Mesenchymal stem cell (in vitro differentiated cells and primary cell): ENCODE measurements at regions not wholly inside any gene's neighbourhood (a gene's known extent, or its start where the extent isn't known, plus 50 kb on each side); places are given as distances from the start of the nearest gene placed in this dataset.

Experiments used
- DNase-seq: peaks from one replicate; pipeline ENCODE4 v3.0.0-alpha.2; 2013
- H2AFZ ChIP-seq: one replicate; pipeline ENCODE4 v1.6.1; 2013; ENCODE audit warnings: low read depth, mild to moderate bottlenecking, control low read depth, inconsistent platforms, low read length, moderate library complexity
- H2AK5ac ChIP-seq: 2 replicates; pipeline ENCODE4 v1.6.1; 2013; ENCODE audit warnings: low read length, moderate library complexity, mild to moderate bottlenecking, inconsistent platforms; ENCODE audit not compliant: severe bottlenecking
- H2BK120ac ChIP-seq: one replicate; pipeline ENCODE4 v1.6.1; 2013; ENCODE audit warnings: low read depth, mild to moderate bottlenecking, inconsistent platforms, low read length, moderate library complexity
- H2BK12ac ChIP-seq, 2 experiments: one replicate each; pipeline ENCODE4 v1.6.1; 2013; ENCODE audit warnings: inconsistent platforms in 2 of 2, low read length in 2 of 2, mild to moderate bottlenecking in 2 of 2, moderate library complexity in 2 of 2, control low read depth in 1 of 2
- H2BK15ac ChIP-seq: one replicate; pipeline ENCODE4 v1.6.1; 2013; ENCODE audit warnings: mild to moderate bottlenecking, low read depth, inconsistent platforms; ENCODE audit not compliant: poor library complexity, severe bottlenecking
- H2BK5ac ChIP-seq: 2 replicates; pipeline ENCODE4 v1.6.1; 2013; ENCODE audit warnings: low read depth, mild to moderate bottlenecking, low read length, control low read depth, inconsistent platforms; ENCODE audit not compliant: poor library complexity, severe bottlenecking
- H3K14ac ChIP-seq, 2 experiments: one replicate each; pipeline ENCODE4 v1.6.1; 2013; ENCODE audit warnings: inconsistent platforms in 2 of 2, low read length in 2 of 2, control low read depth in 1 of 2, mild to moderate bottlenecking in 1 of 2, moderate library complexity in 1 of 2
- H3K18ac ChIP-seq, 2 experiments: one replicate each; pipeline ENCODE4 v1.6.1; 2013; ENCODE audit warnings: inconsistent platforms in 2 of 2, low read length in 2 of 2, control low read depth in 1 of 2, low read depth in 1 of 2, mild to moderate bottlenecking in 1 of 2
- H3K23ac ChIP-seq, 2 experiments: one replicate each; pipeline ENCODE4 v1.6.1; 2013; ENCODE audit warnings: inconsistent platforms in 2 of 2, low read length in 2 of 2, mild to moderate bottlenecking in 2 of 2, moderate library complexity in 2 of 2, control low read depth in 1 of 2
- H3K27ac ChIP-seq: 2 replicates; pipeline ENCODE4 v1.5.1; 2013; ENCODE audit warnings: mild to moderate bottlenecking, moderate library complexity, low read length, control low read depth, inconsistent platforms; ENCODE audit not compliant: poor library complexity, severe bottlenecking
- H3K27me3 ChIP-seq, 2 experiments: 2 replicates each; pipeline versions ENCODE4 v1.6.1 to v1.7.0; 2013; ENCODE audit warnings: low read length in 2 of 2, mild to moderate bottlenecking in 2 of 2, moderate library complexity in 2 of 2, control low read depth in 1 of 2, inconsistent platforms in 1 of 2; ENCODE audit not compliant: control insufficient read depth in 1 of 2, insufficient read depth in 1 of 2
- H3K36me3 ChIP-seq, 2 experiments: 2 replicates each; pipeline versions ENCODE4 v1.6.1 to v1.7.0; 2013; ENCODE audit warnings: low read length in 2 of 2, control low read depth in 1 of 2, inconsistent platforms in 1 of 2, low read depth in 1 of 2, mild to moderate bottlenecking in 1 of 2; ENCODE audit not compliant: insufficient read depth in 2 of 2, control insufficient read depth in 1 of 2
- H3K4ac ChIP-seq, 2 experiments: one replicate each; pipeline ENCODE4 v1.6.1; 2013; ENCODE audit warnings: inconsistent platforms in 2 of 2, low read length in 2 of 2, mild to moderate bottlenecking in 2 of 2, moderate library complexity in 2 of 2, control low read depth in 1 of 2, low read depth in 1 of 2
- H3K4me1 ChIP-seq: 2 replicates; pipeline ENCODE4 v1.6.1; 2013; ENCODE audit warnings: low read depth, low read length, control low read depth; ENCODE audit not compliant: control insufficient read depth, insufficient read depth
- H3K4me2 ChIP-seq: 2 replicates; pipeline ENCODE4 v1.6.1; 2013; ENCODE audit warnings: low read length, mild to moderate bottlenecking, inconsistent platforms; ENCODE audit not compliant: poor library complexity, severe bottlenecking
- H3K4me3 ChIP-seq, 2 experiments: 2 replicates each; pipeline versions ENCODE4 v1.5.1 to v1.7.0; 2013; ENCODE audit warnings: low read length in 2 of 2, mild to moderate bottlenecking in 2 of 2, control low read depth in 1 of 2, low read depth in 1 of 2; ENCODE audit not compliant: insufficient read depth in 1 of 2
- H3K79me1 ChIP-seq: replicated peaks from 2 replicates; pipeline ENCODE4 v1.6.1; 2013; ENCODE audit warnings: mild to moderate bottlenecking, control low read depth, low read length, inconsistent platforms; ENCODE audit not compliant: poor library complexity, severe bottlenecking
- H3K9ac ChIP-seq: 2 replicates; pipeline ENCODE4 v1.7.0; 2013; ENCODE audit warnings: mild to moderate bottlenecking, low read length, moderate library complexity
- H3K9me3 ChIP-seq: 2 replicates; pipeline ENCODE4 v1.7.0; 2013; ENCODE audit warnings: mild to moderate bottlenecking, low read length; ENCODE audit not compliant: control insufficient read depth
- H4K8ac ChIP-seq: one replicate; pipeline ENCODE4 v1.6.1; 2013; ENCODE audit warnings: inconsistent platforms, mild to moderate bottlenecking, low read length, moderate library complexity
- H4K91ac ChIP-seq: one replicate; pipeline ENCODE4 v1.6.1; 2013; ENCODE audit warnings: mild to moderate bottlenecking, low read length, inconsistent platforms
- WGBS: methylation state at CpG from one replicate; pipeline ENCODE4 v1.1.7; 2013; ENCODE audit warnings: mixed read lengths; 5-methylcytosine and 5-hydroxymethylcytosine counted together

GRCh38 chr15:96424674-96425073 is 94.2 kb downstream of the NR2F2 start:
- H3K36me3 ChIP-seq, result no peaks in the 10 kb centered on the region
- H3K14ac ChIP-seq, result no peak overlapping the region

GRCh38 chr15:96428742-96429141 is 98.2 kb downstream of the NR2F2 start:
- Histone ChIP-seq H2AK5ac (no peak overlapping the region), H2BK15ac (no peak overlapping the region), H3K4me2 (no peak overlapping the region), H3K9me3 (no peaks in the 10 kb centered on the region), H4K91ac (no peak overlapping the region), H2BK120ac (no peak overlapping the region), H3K14ac (no peak overlapping the region), H2BK5ac (no peak overlapping the region), H3K4me3 (no peak overlapping the region), H3K18ac (no peak overlapping the region), H3K9ac (no peak overlapping the region), H3K36me3 (no peaks in the 10 kb centered on the region), H3K4ac (no peak overlapping the region), H3K23ac (no peak overlapping the region), H3K27ac (no peak overlapping the region), H3K79me1 (no peaks in the 10 kb centered on the region), H4K8ac (no peak overlapping the region), H3K4me1 (no peaks in the 10 kb centered on the region), H3K27me3 (peaks cover 8 to 9% of the 10 kb centered on the region in 2 experiments), H2AFZ (no peak overlapping the region), H2BK12ac (no peak overlapping the region)
- DNase-seq, result peak; percentile 77

More at GRCh38 chr15:96424674-96425073, 94.2 kb downstream of the NR2F2 start:
- H3K9me3 ChIP-seq, result no peaks in the 10 kb centered on the region
- H3K27ac ChIP-seq, result no peak overlapping the region
- H2BK15ac ChIP-seq, result no peak overlapping the region
- H2AFZ ChIP-seq, result no peak overlapping the region
- H4K8ac ChIP-seq, result no peak overlapping the region
- H2AK5ac ChIP-seq, result no peak overlapping the region
- no peak overlapping the region for H4K91ac ChIP-seq
- H2BK5ac ChIP-seq, result no peak overlapping the region
- DNase-seq, result no peak
- no peak overlapping the region for H3K4me3 ChIP-seq
- H2BK12ac ChIP-seq, result no peak overlapping the region
- H3K18ac ChIP-seq, result no peak overlapping the region
- no peak overlapping the region for H3K4me2 ChIP-seq
- H3K4ac ChIP-seq, result no peak overlapping the region
- no peak overlapping the region for H2BK120ac ChIP-seq
- no peak overlapping the region for H3K9ac ChIP-seq
- peaks cover 22 to 38% of the 10 kb centered on the region in 2 experiments for H3K27me3 ChIP-seq
- H3K79me1 ChIP-seq, result no peaks in the 10 kb centered on the region
- WGBS, result 96% methylated on average over 4 of the region's 4 CpGs
- no peaks in the 10 kb centered on the region for H3K4me1 ChIP-seq
- H3K23ac ChIP-seq, result no peak overlapping the region

DNA sequence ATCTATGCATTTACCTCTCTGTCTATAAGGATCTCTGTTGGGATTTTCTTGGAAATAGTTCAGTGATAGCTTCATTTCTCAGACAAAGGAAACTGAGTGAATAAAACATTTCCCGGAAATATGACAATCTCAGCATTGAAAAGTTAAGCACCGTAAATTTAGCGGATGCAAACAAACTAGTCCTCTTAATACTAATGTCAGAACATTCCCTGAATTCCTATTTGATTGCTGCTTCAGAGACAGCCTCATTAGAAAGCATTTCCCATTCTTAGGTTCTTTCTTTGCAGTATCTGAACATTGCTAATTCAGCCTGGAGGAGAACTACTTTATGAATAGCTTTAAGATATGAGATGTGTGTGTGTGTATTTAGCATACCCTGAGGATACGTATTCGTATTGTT is 101.3 kb downstream of the NR2F2 start:
- H3K27me3 ChIP-seq, result peaks cover 0 to 4% of the 10 kb centered on the region in 2 experiments
- H3K4me3 ChIP-seq, result no peak overlapping the region
- no peak overlapping the region for H3K4me2 ChIP-seq
- H2BK12ac ChIP-seq, result no peak overlapping the region
- H3K4me1 ChIP-seq, result no peaks in the 10 kb centered on the region
- no peak overlapping the region for H3K23ac ChIP-seq
- no peaks in the 10 kb centered on the region for H3K9me3 ChIP-seq
- H2AK5ac ChIP-seq, result no peak overlapping the region
- no peak overlapping the region for H3K4ac ChIP-seq
- DNase-seq, result no peak
- no peak overlapping the region for H2BK15ac ChIP-seq
- no peak overlapping the region for H2AFZ ChIP-seq
- H2BK5ac ChIP-seq, result no peak overlapping the region
- no peak overlapping the region for H3K27ac ChIP-seq
- H2BK120ac ChIP-seq, result no peak overlapping the region
- H3K9ac ChIP-seq, result no peak overlapping the region
- 64% methylated on average over 5 of the region's 5 CpGs for WGBS
- H4K91ac ChIP-seq, result no peak overlapping the region
- H3K14ac ChIP-seq, result no peak overlapping the region
- no peaks in the 10 kb centered on the region for H3K36me3 ChIP-seq
- H4K8ac ChIP-seq, result no peak overlapping the region
- no peak overlapping the region for H3K18ac ChIP-seq
- no peaks in the 10 kb centered on the region for H3K79me1 ChIP-seq

DNA sequence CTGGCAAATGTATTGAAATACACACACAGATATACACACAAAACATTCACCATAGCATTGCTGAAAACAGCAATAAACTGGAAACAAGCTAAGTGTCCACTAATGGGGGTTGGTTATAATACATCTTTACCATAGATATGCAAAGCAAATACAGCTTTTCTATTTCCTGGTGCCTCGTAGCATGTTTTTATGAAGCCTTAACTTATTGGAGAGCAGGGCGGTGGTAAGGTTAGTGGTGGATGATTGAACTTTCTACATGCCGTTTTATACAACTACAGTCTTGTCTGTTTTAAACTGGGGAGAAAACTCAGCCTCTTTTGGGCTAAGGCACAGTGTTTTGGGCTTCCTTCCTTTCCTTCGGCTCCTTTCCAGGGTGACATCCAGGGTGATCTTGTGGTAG is 104.5 kb downstream of the NR2F2 start:
- no peak overlapping the region for H3K27ac ChIP-seq
- H3K9ac ChIP-seq, result no peak overlapping the region
- H3K4ac ChIP-seq, result no peak overlapping the region
- no peak overlapping the region for H2AFZ ChIP-seq
- H3K36me3 ChIP-seq, result no peaks in the 10 kb centered on the region
- H4K8ac ChIP-seq, result no peak overlapping the region
- 100% methylated on average over 4 of the region's 4 CpGs for WGBS
- H3K79me1 ChIP-seq, result no peaks in the 10 kb centered on the region
- H3K27me3 ChIP-seq, result peaks cover 0 to 9% of the 10 kb centered on the region in 2 experiments
- H2BK5ac ChIP-seq, result no peak overlapping the region
- H3K4me2 ChIP-seq, result no peak overlapping the region
- H3K18ac ChIP-seq, result no peak overlapping the region
- no peak overlapping the region for H2BK15ac ChIP-seq
- H3K4me3 ChIP-seq, result no peak overlapping the region
- H4K91ac ChIP-seq, result peak overlapping the region; percentile 61
- H3K14ac ChIP-seq, result no peak overlapping the region
- no peak for DNase-seq
- no peak overlapping the region for H2BK12ac ChIP-seq
- no peaks in the 10 kb centered on the region for H3K9me3 ChIP-seq
- H2AK5ac ChIP-seq, result no peak overlapping the region
- no peak overlapping the region for H2BK120ac ChIP-seq
- no peak overlapping the region for H3K23ac ChIP-seq
- no peaks in the 10 kb centered on the region for H3K4me1 ChIP-seq
